ENCODE measurements at regions not wholly inside any gene's neighbourhood (a gene's known extent, or its start where the extent isn't known, plus 50 kb on each side); places are given as distances from the start of the nearest gene placed in this dataset.

GRCh38 chr1:168442931-168443330, 100.9 kb downstream of the XCL2 start:
- Histone ChIP-seq H3K27ac (ENCODE audit: low read depth, low read length) (no peak overlapping the region), H2BK20ac (ENCODE audit: low read length) (no peak overlapping the region), H3K27me3 (replicated peaks in 1 of 4; ENCODE audit: control insufficient read depth in 3 of 4, extremely low read depth in 1 of 4, insufficient read depth in 3 of 4, low read length in 3 of 4) (no peaks in the 10 kb centered on the region), H2AFZ (ENCODE audit: low read length) (no peak overlapping the region), H3K23me2 (ENCODE audit: low read depth, low read length) (no peaks in the 10 kb centered on the region), H3K79me1 (ENCODE audit: low read depth, low read length) (no peaks in the 10 kb centered on the region), H3K79me2 (ENCODE audit: control insufficient read depth in 1 of 2, insufficient read depth in 2 of 2, low read length in 2 of 2) (no peaks in the 10 kb centered on the region), H4K20me1 (replicated peaks in 1 of 2; ENCODE audit: control insufficient read depth in 1 of 2, insufficient read depth in 2 of 2, low read length in 2 of 2) (no peaks in the 10 kb centered on the region), H2BK12ac (ENCODE audit: low read depth, low read length) (no peak overlapping the region), H3K23ac (ENCODE audit: insufficient read length) (no peak overlapping the region), H4K5ac (ENCODE audit: insufficient read length, low read depth, low read length) (no peak overlapping the region), H3K4me3 (ENCODE audit: extremely low read depth in 1 of 4, insufficient read depth in 2 of 4, low read depth in 3 of 4, low read length in 4 of 4) (no peak overlapping the region), H3K9ac (replicated peaks in 1 of 4; ENCODE audit: extremely low read depth in 1 of 4, low read depth in 3 of 4, low read length in 3 of 4) (no peak overlapping the region), H2BK120ac (replicated peaks; ENCODE audit: low read depth, low read length) (no peak overlapping the region), H3K56ac (replicated peaks; ENCODE audit: insufficient read length, low read depth, low read length) (no peak overlapping the region), H3K9me3 (ENCODE audit: insufficient read depth in 2 of 2, low read depth in 1 of 2, low read length in 1 of 2) (no peaks in the 10 kb centered on the region), H2AK5ac (ENCODE audit: low read depth, low read length) (no peak overlapping the region), H3K18ac (ENCODE audit: extremely low read depth, low read length) (no peak overlapping the region), H4K91ac (replicated peaks; ENCODE audit: insufficient read length, low read length) (no peak overlapping the region), H4K8ac (ENCODE audit: extremely low read depth, insufficient read depth, low read length) (no peak overlapping the region), H2BK15ac (ENCODE audit: low read length) (no peak overlapping the region), H3K36me3 (ENCODE audit: control insufficient read depth in 2 of 4, insufficient read depth in 4 of 4, low read length in 3 of 4) (no peaks in the 10 kb centered on the region), H3K14ac (ENCODE audit: insufficient read length) (no peak overlapping the region), H3K4ac (replicated peaks; ENCODE audit: insufficient read length, low read depth, low read length) (no peak overlapping the region), H3K4me2 (ENCODE audit: insufficient read depth in 1 of 2, low read depth in 2 of 2, low read length in 2 of 2) (no peak overlapping the region), H2BK5ac (ENCODE audit: low read depth, low read length) (no peak overlapping the region), H3K4me1 (replicated peaks in 1 of 4; ENCODE audit: control insufficient read depth in 3 of 4, insufficient read depth in 4 of 4, low read length in 3 of 4) (0 out of 7 replicates have a peak, but pooled peaks cover 0 to 2% (median 0%) of the 10 kb centered on the region in 4 experiments)
- ChIA-PET CTCF (ENCODE audit: partially characterized antibody) (interaction anchor here (0.7 to 6.2 kb wide), 11 partner anchors 9 to 1068 kb away, joined by 3 to 66 read pairs (median 4); no protein-coding TSS in a partner anchor), POLR2A (ENCODE audit: partially characterized antibody) (no interaction called here)
- FAIRE-seq: no peak
- 94% methylated on average over 2 of the region's 2 CpGs; no CpG with 5 or more reads in 1 of the 2 experiments for WGBS, 2 experiments (ENCODE audit: extremely low coverage in 1 of 2, insufficient coverage in 1 of 2, insufficient read length in 1 of 2, insufficient replicate concordance in 2 of 2, low coverage in 1 of 2, low lambda C conversion rate in 2 of 2, missing lambda C conversion rate in 1 of 2)
- no peak for DNase-seq (ENCODE audit: low read depth in 1 of 2, low spot score in 2 of 2)
- no peak for TF ChIP-seq SP2 (IDR thresholded peaks at IDR 0.05; ENCODE audit: low read length)
- no peak for TF ChIP-seq SRF (IDR thresholded peaks at IDR 0.05; ENCODE audit: low read depth, low read length)
- TF ChIP-seq TBP (IDR thresholded peaks at IDR 0.05; ENCODE audit: low read depth, low read length): no peak
- no peak for TF ChIP-seq TEAD4 (IDR thresholded peaks at IDR 0.05; ENCODE audit: low read depth, low read length)
- no peak for TF ChIP-seq KDM5A (IDR thresholded peaks at IDR 0.05; ENCODE audit: low read length)
- TF ChIP-seq RBBP5 (IDR thresholded peaks at IDR 0.05; ENCODE audit: borderline replicate concordance, low read depth, low read length): no peak
- TF ChIP-seq PHF8 (conservative IDR thresholded peaks at IDR 0.05; ENCODE audit: low read depth, low read length): no peak
- TF ChIP-seq HDAC6 (IDR thresholded peaks at IDR 0.05; ENCODE audit: low read depth, low read length): no peak
- TF ChIP-seq ZNF274 (IDR thresholded peaks at IDR 0.05; ENCODE audit: borderline replicate concordance, extremely low read depth, low read length): no peak
- no peak for TF ChIP-seq RAD21 (IDR thresholded peaks at IDR 0.05 in 1 of 2, conservative IDR thresholded peaks at IDR 0.05 in 1 of 2; ENCODE audit: low read depth in 2 of 2, low read length in 2 of 2)

Measured in H1 (cell line).